HEK293T (cell line): ENCODE measurements at regions not wholly inside any gene's neighbourhood (a gene's known extent, or its start where the extent isn't known, plus 50 kb on each side); places are given as distances from the start of the nearest gene placed in this dataset.
"Not testable (repeated sequence)": the region's sequence is repeated elsewhere in the genome, so short reads cannot be mapped to it uniquely, and the experiment has no call there.

Source experiments
- BHLHE40 ChIP-seq: fragments of 450-650 bp; IDR thresholded peaks from 2 replicates; pipeline ENCODE4 v1.6.1; 2016; ENCODE audit warnings: mild to moderate bottlenecking, moderate library complexity, borderline replicate concordance
- ELF4 ChIP-seq: fragments of 450-650 bp; IDR thresholded peaks from 2 replicates; pipeline ENCODE4 v1.6.1; 2017; ENCODE audit warnings: antibody characterized with exemption
- FOXK2 ChIP-seq: fragments of 450-650 bp; IDR thresholded peaks from 2 replicates; pipeline ENCODE4 v1.6.1; 2016; ENCODE audit warnings: mild to moderate bottlenecking
- FOXM1 ChIP-seq: fragments of 450-650 bp; IDR thresholded peaks from 2 replicates; pipeline ENCODE4 v1.6.1; 2017; ENCODE audit warnings: mild to moderate bottlenecking, borderline replicate concordance
- SP1 ChIP-seq: fragments of 450-650 bp; IDR thresholded peaks from 2 replicates; pipeline ENCODE4 v1.6.1; 2017
- SUZ12 ChIP-seq: fragments of 450-650 bp; IDR thresholded peaks from 2 replicates; pipeline ENCODE4 v1.6.1; 2016; ENCODE audit warnings: mild to moderate bottlenecking
- TARDBP ChIP-seq: fragments of 450-650 bp; IDR thresholded peaks from 2 replicates; pipeline ENCODE4 v1.6.1; 2016

- TF ChIP-seq FOXM1, ELF4, SP1, FOXK2, SUZ12, BHLHE40, TARDBP: not testable (repeated sequence)
Measured at GRCh38 chr2:84300001-84300695, 158.9 kb downstream of the SUCLG1 start.
